ENCODE measurements at regions not wholly inside any gene's neighbourhood (a gene's known extent, or its start where the extent isn't known, plus 50 kb on each side); places are given as distances from the start of the nearest gene placed in this dataset.

GRCh38 chr6:79425589-79426311 is 111.5 kb downstream of the LCA5 start:
- no peak for ATAC-seq

GRCh38 chr6:79423216-79423615 is 114.0 kb downstream of the LCA5 start:
- no peak for ATAC-seq
- TF ChIP-seq TCF4 (CRISPR knock-in tag; IDR thresholded peaks at IDR 0.05; ENCODE audit: borderline replicate concordance) (no peak), ISL1 (CRISPR knock-in tag; IDR thresholded peaks at IDR 0.05) (no peak), ARNTL (CRISPR knock-in tag; IDR thresholded peaks at IDR 0.05; ENCODE audit: borderline replicate concordance, low read depth) (no peak), ZC3H10 (CRISPR knock-in tag; IDR thresholded peaks at IDR 0.05) (no peak), BACH2 (CRISPR knock-in tag; IDR thresholded peaks at IDR 0.05; ENCODE audit: borderline replicate concordance) (no peak), ZNF8 (CRISPR knock-in tag; IDR thresholded peaks at IDR 0.05) (no peak), RARB (CRISPR knock-in tag; IDR thresholded peaks at IDR 0.05) (no peak), SNAI2 (CRISPR knock-in tag; IDR thresholded peaks at IDR 0.05) (no peak), CSDC2 (CRISPR knock-in tag; IDR thresholded peaks at IDR 0.05) (no peak)

More at GRCh38 chr6:79425589-79426311, 111.5 kb downstream of the LCA5 start:
- TF ChIP-seq ZFP30 (CRISPR knock-in tag; IDR thresholded peaks at IDR 0.05) (no peak), ZNF8 (CRISPR knock-in tag; IDR thresholded peaks at IDR 0.05) (no peak), TCF4 (CRISPR knock-in tag; IDR thresholded peaks at IDR 0.05; ENCODE audit: borderline replicate concordance) (no peak), BACH2 (CRISPR knock-in tag; IDR thresholded peaks at IDR 0.05; ENCODE audit: borderline replicate concordance) (no peak), ISL1 (CRISPR knock-in tag; IDR thresholded peaks at IDR 0.05) (no peak)

- no peak for ATAC-seq
- TF ChIP-seq TOX (CRISPR knock-in tag; IDR thresholded peaks at IDR 0.05; ENCODE audit: borderline replicate concordance), result no peak
- no peak for TF ChIP-seq PATZ1 (CRISPR knock-in tag; IDR thresholded peaks at IDR 0.05; ENCODE audit: borderline replicate concordance)
- TF ChIP-seq PPARA (CRISPR knock-in tag; IDR thresholded peaks at IDR 0.05; ENCODE audit: borderline replicate concordance), result no peak
- TF ChIP-seq RARB (CRISPR knock-in tag; IDR thresholded peaks at IDR 0.05), result no peak
These were observed 114.6 kb downstream of the LCA5 start for GRCh38 chr6:79422666-79423065.

GRCh38 chr6:79421707-79422484 is 115.3 kb downstream of the LCA5 start:
- 0 out of 2 replicates have a peak, but pooled peaks have one; percentile 23 for TF ChIP-seq TCF4 (CRISPR knock-in tag; IDR thresholded peaks at IDR 0.05; ENCODE audit: borderline replicate concordance)
- peak; percentile 69 for TF ChIP-seq ISL1 (CRISPR knock-in tag; IDR thresholded peaks at IDR 0.05)
- TF ChIP-seq PATZ1 (CRISPR knock-in tag; IDR thresholded peaks at IDR 0.05; ENCODE audit: borderline replicate concordance), result no peak
- peak; percentile 88 for ATAC-seq

GRCh38 chr6:79421001-79421411 is 116.2 kb downstream of the LCA5 start:
- TF ChIP-seq ZNF565 (CRISPR knock-in tag; conservative IDR thresholded peaks at IDR 0.05; ENCODE audit: low read depth), result no peak
- TF ChIP-seq ZC3H10 (CRISPR knock-in tag; IDR thresholded peaks at IDR 0.05), result no peak
- peak; percentile 68 for TF ChIP-seq ISL1 (CRISPR knock-in tag; IDR thresholded peaks at IDR 0.05)
- TF ChIP-seq ESRRG (CRISPR knock-in tag; IDR thresholded peaks at IDR 0.05), result no peak
- TF ChIP-seq BACH2 (CRISPR knock-in tag; IDR thresholded peaks at IDR 0.05; ENCODE audit: borderline replicate concordance), result no peak
- TF ChIP-seq RARB (CRISPR knock-in tag; IDR thresholded peaks at IDR 0.05), result no peak
- 0 out of 3 replicates have a peak, but pooled peaks have one; percentile 37 for ATAC-seq

GRCh38 chr6:79420054-79420453 is 117.2 kb downstream of the LCA5 start:
- ATAC-seq, result no peak
- no peak for TF ChIP-seq BACH2 (CRISPR knock-in tag; IDR thresholded peaks at IDR 0.05; ENCODE audit: borderline replicate concordance)
- TF ChIP-seq ZNF70 (CRISPR knock-in tag; IDR thresholded peaks at IDR 0.05), result no peak
- TF ChIP-seq PPARA (CRISPR knock-in tag; IDR thresholded peaks at IDR 0.05; ENCODE audit: borderline replicate concordance), result no peak
- TF ChIP-seq ESRRG (CRISPR knock-in tag; IDR thresholded peaks at IDR 0.05), result no peak
- no peak for TF ChIP-seq TSHZ2 (CRISPR knock-in tag; IDR thresholded peaks at IDR 0.05)
- TF ChIP-seq CSDC2 (CRISPR knock-in tag; IDR thresholded peaks at IDR 0.05), result no peak
- no peak for TF ChIP-seq ARNTL (CRISPR knock-in tag; IDR thresholded peaks at IDR 0.05; ENCODE audit: borderline replicate concordance, low read depth)
- no peak for TF ChIP-seq POU6F1 (CRISPR knock-in tag; IDR thresholded peaks at IDR 0.05; ENCODE audit: borderline replicate concordance, low read depth)
- no peak for TF ChIP-seq OSR1 (CRISPR knock-in tag; IDR thresholded peaks at IDR 0.05)
- no peak for TF ChIP-seq CSRNP3 (CRISPR knock-in tag; IDR thresholded peaks at IDR 0.05)
